ENCODE measurements at regions not wholly inside any gene's neighbourhood (a gene's known extent, or its start where the extent isn't known, plus 50 kb on each side); places are given as distances from the start of the nearest gene placed in this dataset.

DNA sequence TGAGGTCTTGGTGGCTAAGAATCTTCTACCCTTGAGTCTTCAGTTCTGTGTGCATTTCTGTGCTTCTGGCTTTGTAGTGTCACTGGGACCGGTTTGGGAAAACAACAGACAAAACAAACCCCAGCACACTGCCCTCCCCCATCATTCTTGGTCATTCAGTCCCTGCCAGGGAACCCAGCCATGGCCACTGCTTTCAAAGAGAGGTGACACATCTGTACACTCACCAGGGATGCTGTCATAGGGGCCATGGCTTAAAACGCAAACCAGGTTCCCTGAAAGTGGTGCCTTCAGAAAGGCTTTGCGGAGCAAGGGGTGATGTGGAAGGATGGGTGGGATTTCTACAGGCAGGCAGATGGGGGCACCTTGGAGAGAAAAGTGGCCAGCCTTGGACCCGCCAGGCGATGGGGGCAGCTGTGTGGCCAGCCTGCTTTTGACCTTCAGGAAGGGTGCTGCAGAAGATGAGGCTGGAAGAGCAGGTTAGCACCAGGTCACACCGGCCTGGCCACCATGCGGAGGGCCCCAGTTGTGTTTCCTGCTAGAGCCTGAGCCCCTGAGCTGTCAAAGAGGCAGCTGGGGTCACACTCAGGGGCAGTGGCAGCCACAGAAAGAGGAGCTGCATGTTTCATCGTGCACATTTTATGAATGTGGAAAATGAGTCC is 101.3 kb downstream of the INHBB start:
- TF ChIP-seq, protein P1, sequence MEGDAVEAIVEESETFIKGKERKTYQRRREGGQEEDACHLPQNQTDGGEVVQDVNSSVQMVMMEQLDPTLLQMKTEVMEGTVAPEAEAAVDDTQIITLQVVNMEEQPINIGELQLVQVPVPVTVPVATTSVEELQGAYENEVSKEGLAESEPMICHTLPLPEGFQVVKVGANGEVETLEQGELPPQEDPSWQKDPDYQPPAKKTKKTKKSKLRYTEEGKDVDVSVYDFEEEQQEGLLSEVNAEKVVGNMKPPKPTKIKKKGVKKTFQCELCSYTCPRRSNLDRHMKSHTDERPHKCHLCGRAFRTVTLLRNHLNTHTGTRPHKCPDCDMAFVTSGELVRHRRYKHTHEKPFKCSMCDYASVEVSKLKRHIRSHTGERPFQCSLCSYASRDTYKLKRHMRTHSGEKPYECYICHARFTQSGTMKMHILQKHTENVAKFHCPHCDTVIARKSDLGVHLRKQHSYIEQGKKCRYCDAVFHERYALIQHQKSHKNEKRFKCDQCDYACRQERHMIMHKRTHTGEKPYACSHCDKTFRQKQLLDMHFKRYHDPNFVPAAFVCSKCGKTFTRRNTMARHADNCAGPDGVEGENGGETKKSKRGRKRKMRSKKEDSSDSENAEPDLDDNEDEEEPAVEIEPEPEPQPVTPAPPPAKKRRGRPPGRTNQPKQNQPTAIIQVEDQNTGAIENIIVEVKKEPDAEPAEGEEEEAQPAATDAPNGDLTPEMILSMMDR (IDR thresholded peaks at IDR 0.05), result no peak
- no peak for TF ChIP-seq POLR2A (IDR thresholded peaks at IDR 0.05)
